Activated CD4-positive, CD25-positive, alpha-beta regulatory T cell treated with anti-CD3 and anti-CD28 coated beads, Interleukin-2, amount 50 U/mL, for 24 hours (primary cell): ENCODE measurements at regions not wholly inside any gene's neighbourhood (a gene's known extent, or its start where the extent isn't known, plus 50 kb on each side); places are given as distances from the start of the nearest gene placed in this dataset.
"Not testable (repeated sequence)": the region's sequence is repeated elsewhere in the genome, so short reads cannot be mapped to it uniquely, and the experiment has no call there.

Experiments used
- ATAC-seq, 2 donors: fragments of 150-1000 bp; cut with Tn5 transposase; one replicate each; pipeline ENCODE4 v1.10.0; 2021; ENCODE audit warnings: mild to moderate bottlenecking in 1 of 2, moderate library complexity in 1 of 2

DNA sequence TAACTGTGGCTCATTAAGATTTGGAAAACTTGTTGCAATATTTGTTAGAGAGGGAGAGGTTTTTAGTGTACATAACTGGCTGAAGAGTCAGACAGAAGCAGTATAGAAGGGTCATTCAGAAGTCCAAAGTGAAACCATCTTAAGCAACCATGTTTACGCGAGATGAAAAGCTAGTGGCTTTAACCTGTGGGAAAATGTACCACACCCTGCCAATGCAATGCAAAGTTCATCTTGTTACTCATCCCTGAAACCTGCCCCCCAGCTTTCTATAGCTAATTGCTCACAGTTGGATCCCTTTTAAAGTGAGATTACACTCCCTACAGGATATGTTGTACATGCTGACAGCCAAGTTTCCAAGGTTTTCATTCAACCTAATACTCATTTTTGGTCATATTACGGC is 96.7 kb upstream of the RAPGEF2 start:
- no peak for ATAC-seq

GRCh38 chr4:159008671-159009070 is 94.2 kb upstream of the RAPGEF2 start:
- no peak for ATAC-seq

DNA sequence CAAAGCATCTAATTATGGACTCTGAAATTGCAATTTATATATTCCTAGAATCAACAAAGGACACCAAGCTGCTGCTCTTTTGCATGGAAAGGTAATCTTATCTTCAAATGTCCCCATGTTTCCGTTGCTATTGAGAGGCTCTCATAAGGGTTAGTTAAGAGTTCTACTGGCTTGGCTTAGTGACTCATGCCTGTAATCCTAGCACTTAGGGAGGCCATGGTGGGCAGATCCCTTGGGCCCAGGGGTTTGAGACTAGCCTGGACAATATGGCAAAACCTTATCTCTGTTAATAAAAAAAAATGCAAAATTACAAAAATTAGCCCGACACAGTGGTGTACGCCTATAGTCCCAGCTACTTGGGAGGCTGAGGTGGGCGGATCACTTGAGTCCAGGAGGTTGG is 93.4 kb upstream of the RAPGEF2 start:
- ATAC-seq, result no peak

DNA sequence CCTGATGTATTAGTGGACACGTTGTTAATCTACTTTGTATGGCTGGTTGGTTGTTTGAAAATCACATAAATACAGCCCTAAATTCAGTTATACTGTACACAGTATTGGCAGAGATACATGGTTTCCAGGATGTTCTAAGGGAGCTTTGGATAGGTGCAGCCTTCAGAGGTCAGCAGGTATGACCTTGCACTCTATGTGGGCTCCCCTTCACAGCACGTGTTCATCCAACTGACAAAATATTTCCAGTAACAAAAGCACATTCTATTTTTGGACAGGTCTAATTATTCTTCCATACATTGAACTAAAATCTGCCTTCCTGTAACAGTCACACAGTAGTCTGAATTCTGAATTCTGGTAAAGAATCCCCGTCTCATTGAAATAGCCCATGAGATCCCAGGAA is 92.8 kb upstream of the RAPGEF2 start:
- ATAC-seq, result no peak

DNA sequence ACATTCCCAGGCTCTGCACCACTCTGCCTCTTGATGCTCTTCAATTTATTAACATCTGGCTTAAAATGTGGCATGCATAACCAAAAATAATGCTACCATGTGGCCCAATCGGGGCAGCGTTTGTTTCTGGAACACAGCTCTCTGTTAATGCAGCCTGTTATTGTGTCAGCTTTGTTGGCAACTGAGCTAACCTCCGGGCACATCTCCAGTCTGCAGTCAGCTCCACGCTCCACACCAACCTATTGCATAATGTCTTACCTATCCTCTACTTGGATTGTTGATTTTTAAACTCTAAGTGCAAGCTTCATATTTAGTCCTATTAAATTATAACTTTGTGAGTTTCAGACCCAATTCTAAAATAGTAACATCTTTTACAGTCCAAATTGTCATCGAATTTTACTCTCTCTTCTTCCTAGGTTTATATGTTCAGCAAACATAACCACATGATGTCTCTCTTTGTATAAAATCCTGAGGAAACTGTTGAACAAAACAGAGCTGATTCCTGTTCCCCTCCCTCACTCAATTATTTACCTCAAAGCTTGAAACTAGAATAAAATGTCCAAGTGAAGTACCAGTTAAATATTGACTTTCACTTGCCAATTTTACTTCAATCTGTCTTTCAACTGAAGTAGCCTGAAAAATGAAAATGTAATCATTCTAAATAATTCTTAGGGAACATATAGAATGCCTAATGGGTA is 92.2 kb upstream of the RAPGEF2 start:
- no peak for ATAC-seq

DNA sequence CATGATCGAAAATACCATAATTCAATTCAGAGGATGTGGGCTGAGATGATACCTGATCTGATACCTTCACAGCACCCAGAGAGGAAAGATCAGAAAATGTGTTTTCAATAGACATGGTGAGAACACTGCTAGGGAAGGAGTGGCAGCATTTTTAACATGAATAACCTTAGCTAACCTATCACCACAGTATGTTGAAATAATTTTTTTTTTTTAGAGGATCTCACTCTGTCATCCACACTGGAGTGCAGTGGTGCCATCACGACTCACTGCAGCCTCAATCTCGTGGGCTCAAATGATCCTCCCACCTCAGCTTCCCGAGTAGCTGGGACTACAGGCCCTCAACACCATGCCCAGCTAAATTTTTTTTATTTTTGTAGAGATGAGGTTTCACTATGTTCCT is 90.5 kb upstream of the RAPGEF2 start:
- ATAC-seq, result no peak

DNA sequence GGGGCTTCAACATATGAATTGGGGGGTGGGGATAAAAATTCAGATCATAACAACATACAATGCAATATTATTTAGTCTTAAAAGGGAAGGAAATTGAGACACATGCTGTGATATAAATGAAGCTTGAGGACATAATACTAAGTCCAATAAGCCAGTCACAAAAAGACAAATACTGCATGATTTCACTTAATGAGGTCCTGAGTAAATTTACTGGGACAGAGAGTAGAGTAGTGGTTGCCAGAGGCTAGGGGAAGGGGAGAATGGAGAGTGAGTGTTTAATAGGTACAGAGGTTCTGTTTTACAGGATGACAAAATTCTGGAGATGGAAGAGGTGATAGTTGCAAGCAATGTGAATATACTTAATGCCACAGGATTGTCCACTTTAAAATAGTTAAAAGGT is 89.2 kb upstream of the RAPGEF2 start:
- ATAC-seq, result no peak

- ATAC-seq, result no peak
Observed at GRCh38 chr4:159014859-159015258, 88.0 kb upstream of the RAPGEF2 start.

- no peak for ATAC-seq
Observed at GRCh38 chr4:159015841-159016240, 87.0 kb upstream of the RAPGEF2 start.

DNA sequence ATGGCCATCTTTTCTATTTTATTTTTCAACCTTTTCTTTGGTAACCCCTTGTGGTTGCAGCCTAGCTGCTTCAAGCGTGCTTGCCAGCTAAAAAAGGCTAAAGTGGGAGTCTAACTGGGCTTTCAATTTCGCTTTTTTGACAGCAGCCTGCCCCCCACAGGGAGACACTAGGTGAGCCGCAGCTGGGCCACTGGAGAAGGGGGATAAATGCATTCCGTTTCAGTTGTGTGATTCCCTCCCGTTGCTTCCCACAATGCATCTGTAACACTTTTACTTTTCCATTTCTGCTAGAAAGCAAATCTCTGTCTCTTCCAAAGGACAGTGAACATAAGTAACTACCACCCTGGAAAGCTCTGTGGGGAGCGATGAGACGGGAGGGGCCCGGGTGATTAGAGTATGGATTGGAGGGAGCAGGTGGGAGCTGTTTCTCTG is 86.3 kb upstream of the RAPGEF2 start:
- no peak for ATAC-seq

DNA sequence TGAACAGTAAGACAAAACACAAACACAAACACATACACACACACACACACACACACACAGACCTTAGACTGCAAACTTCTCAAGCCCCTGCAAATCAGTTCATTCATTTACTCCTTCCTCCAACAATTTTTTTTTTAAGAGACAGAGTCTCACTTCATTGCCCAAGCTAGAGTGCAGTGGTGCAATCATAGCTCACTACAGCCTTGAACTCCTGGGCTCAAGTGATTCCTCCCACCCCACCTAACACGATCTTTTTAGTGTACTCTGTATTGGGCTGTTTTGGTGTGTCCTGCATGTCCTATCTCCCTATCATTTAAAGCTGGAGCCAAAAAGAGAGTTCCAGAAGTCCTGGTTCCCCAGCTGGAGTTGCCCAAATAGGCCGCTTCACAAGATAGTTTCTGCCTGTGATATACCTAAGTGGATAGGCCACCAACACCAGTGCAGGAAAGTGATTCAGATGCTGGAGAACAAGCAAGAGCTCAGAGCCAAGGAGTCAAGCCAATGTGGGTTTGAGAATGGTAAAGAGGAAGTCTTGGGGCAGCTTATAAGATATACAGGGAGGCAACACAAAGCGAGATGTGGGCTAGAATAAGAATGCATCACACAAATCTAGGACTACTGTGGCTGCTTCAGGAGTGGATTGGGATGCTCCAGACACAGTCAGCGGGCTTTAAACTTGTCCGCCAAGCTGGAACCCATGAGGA is 85.4 kb upstream of the RAPGEF2 start:
- ATAC-seq, result no peak

DNA sequence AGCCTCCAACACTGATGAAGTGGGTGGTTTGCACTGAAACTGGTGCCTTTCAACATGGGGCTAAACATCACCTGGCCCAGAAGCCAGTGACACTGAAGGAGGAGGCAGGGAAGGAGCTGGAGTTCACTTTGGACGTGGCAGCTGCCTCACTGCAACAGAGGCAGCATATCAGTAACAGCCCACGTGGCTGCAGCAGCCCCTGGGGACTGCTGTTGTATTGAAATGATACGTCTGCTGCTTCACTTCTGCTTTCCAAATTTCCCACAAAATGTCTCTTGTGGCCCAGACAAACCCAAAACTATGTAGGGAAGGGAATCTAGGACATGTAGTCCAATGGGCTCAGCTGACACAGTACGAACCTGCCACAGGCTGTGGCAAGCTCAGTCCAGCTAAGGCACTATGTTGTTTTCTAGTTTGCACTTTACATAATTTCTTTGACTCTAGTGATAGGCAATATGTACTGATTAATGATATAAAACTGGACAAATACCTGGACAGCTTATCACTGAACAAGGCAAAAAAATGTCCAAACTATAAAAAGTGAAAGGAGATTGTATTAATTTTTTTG is 84.7 kb upstream of the RAPGEF2 start:
- ATAC-seq, result no peak

- no peak for ATAC-seq
Observed at GRCh38 chr4:159019356-159019755, 83.5 kb upstream of the RAPGEF2 start.

DNA sequence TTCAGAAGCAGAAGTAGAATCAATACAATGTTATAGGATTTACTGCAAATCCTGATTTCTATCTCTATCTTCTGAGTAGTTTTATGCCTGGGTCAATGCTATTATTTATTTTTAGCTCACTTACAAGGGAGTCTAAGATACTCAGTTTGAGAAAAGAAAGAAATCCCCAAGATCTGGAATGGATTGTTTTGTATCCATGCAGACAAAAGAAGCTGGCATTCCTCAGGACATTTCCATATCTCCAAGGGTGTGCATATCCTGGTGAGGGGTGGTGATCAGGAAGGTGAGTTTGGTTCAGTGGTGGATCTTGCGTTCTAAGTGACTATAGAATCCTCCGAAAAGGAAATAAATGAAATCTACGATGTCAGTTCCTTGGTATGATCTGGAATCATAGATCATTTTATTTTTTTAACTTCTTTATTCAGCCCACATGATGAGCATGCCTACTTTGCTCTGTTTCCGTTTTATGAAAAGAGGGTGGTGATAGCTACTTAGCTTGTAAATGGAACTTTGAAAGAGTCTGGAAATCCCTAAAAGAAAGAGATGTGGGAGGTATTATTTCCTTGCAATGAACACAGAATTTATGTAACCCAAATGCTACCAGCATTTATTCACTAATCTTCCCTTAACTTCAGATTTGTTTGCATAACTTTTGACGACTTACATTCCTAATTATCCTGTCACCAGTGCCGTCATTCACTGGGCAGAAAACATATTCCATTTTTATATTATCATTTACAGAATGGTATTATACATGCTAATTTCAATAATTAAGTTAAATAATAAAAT is 81.1 kb upstream of the RAPGEF2 start:
- ATAC-seq, result no peak

GRCh38 chr4:159023741-159024140 is 79.1 kb upstream of the RAPGEF2 start:
- no peak for ATAC-seq

DNA sequence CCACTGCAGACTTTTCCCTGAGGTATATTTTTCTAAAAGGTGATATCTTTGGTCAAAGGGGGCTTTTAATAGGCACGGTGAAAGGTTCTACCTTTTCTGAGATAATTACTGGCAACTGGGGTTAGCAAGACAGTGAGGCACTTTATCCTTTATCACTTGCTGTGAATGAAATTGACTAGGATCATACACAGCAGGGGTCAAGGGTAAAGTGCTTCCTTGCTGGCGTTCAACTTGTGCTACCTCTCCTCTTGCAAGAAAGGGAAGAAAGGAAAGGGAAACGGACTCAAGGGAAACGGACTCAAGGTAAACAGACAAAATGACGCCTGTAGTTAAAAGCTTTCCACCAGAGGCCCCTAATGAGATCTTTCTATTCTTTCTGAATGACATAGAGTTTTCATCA is 78.6 kb upstream of the RAPGEF2 start:
- no peak for ATAC-seq

- no peak for ATAC-seq
Observed at GRCh38 chr4:159024828-159025227, 78.1 kb upstream of the RAPGEF2 start.

DNA sequence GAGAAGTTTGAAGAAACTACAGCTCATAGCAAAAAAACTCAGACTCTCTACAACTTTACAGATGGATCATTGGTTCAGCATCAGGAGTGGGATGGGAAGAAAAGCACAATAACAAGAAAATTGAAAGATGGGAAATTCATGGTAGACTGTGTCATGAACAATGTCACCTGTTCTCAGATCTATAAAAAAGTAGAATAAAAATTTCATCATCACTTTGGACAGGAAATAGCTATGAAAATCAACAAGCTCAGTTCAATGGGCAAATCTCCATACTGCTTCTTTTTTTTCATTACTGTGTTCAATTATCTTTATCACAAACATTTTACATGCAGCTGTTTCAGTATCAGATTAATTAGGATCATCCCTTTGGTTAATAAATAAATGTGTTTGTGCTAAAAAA is 76.5 kb upstream of the RAPGEF2 start:
- ATAC-seq, result no peak

DNA sequence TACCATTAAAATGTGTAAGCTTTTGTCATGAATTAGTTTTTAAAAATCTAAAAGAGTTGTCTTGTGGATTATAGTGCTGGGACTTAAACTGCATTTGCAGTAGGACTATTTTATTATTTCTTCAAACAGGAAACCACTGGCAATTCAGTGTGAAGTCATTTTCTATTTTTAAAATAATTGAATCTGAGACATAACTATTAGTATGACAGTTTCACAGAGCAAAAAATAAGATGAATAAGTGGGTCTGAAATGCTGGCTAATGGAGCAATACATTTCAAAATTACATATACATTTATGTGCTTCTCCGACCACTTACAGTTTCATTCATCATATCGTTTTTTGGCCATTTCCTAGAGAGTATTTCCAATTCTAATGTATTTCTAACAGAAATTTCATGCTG is 75.3 kb upstream of the RAPGEF2 start:
- ATAC-seq, result no peak

- ATAC-seq, result no peak
Observed at GRCh38 chr4:159029481-159029880, 73.4 kb upstream of the RAPGEF2 start.

GRCh38 chr4:159030297-159030696 is 72.6 kb upstream of the RAPGEF2 start:
- not testable (repeated sequence) for ATAC-seq

GRCh38 chr4:159035570-159035969 is 67.3 kb upstream of the RAPGEF2 start:
- no peak for ATAC-seq

DNA sequence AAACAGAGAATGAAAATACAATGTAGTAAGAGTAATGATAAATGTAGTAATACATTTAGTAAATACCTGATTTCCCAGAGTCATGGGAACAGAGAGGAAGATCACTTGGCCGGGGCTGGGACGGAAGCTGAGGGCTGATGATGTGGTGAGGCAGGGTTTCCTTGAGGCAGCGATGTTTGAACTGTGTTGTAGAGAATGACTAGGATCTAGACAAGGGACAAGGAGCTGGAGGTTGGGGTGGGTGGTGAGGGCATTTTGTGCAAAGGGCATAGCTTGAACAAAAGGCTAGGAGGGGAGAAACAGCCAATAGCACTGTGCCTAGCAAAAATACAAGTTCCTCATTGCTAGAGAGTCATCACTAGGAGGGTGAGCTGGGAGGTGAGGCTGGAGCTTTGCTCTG is 64.3 kb upstream of the RAPGEF2 start:
- no peak for ATAC-seq
